ENCODE measurements at regions not wholly inside any gene's neighbourhood (a gene's known extent, or its start where the extent isn't known, plus 50 kb on each side); places are given as distances from the start of the nearest gene placed in this dataset.

- no peak for TF ChIP-seq EZH2phosphoT487 (IDR thresholded peaks at IDR 0.05; ENCODE audit: insufficient read depth, low read depth)
- no peak for TF ChIP-seq EZH2 (IDR thresholded peaks at IDR 0.05; ENCODE audit: insufficient read depth, poor library complexity, severe bottlenecking)
Observed at GRCh38 chr22:48797731-48798130, 1029.9 kb downstream of the BRD1 start.
